ENCODE measurements at regions not wholly inside any gene's neighbourhood (a gene's known extent, or its start where the extent isn't known, plus 50 kb on each side); places are given as distances from the start of the nearest gene placed in this dataset.

DNA sequence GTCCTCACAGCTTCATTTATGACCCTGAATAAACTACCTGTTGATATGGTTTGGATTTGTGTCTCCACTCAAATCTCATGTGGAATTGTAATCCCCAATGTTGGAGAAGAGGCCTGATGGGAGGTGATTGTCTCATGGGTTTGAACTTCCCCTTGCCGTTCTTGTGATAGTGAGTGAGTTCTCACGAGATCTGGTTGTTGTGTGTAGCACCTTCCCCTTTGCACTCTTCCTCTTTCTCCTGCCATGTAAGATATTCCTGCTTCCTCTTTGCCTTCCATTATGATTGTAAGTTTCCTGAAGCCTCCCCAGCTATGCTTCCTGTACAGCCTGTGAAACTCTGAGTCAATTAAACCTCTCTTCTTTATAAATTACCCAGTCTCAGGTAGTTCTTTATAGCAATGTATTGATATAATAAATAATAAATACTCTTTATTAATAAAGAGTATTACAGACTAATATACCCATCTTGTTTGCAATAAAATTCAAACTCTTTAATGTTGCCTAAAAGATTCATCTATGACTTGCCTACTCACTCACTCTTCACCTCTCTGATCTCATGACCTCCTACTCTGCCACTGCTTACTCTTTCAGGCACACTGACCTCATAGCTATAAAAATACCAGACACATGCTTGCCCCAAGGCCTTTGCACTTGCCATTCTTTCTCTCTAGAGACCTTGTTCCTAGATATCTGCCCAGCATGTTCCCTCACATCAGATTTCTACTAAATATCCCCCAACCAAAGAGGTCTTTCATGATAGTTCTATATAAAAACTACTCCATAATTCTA lies 256.4 kb upstream of the MARCKS start:
- no peak for DNase-seq (ENCODE audit: low read depth in 2 of 2)

GRCh38 chr6:113607821-113608545 lies 249.2 kb upstream of the MARCKS start:
- DNase-seq (ENCODE audit: low read depth in 2 of 2) = no peak

GRCh38 chr6:113610377-113610988 lies 246.7 kb upstream of the MARCKS start:
- DNase-seq (ENCODE audit: low read depth in 2 of 2) = no peak

DNA sequence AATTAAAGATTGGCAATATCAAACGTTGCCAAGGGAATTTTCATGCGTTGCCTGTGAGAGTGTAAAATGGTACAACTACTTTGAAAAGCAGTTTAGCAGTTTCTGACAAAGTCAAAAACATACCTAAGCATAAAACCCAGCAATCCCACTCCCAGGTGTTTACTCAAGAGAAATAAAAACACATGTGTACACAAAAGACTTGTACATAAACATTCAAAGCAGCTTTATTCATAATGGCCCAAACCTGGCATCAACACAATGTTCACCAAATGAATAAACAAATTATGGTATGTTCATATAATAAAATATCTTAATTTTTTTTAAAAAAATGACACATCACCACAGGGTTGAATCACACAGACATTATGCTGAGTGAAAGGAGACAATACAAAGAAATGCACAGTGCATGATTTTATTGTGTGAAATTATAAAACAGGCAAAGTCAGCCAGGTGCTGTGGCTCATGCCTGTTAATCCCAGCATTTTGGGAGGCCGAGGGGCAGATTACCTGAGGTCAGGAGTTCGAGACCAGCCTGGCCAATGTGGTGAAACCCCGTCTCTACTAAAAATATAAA lies 240.4 kb upstream of the MARCKS start:
- no peak for DNase-seq (ENCODE audit: low read depth in 2 of 2)

DNA sequence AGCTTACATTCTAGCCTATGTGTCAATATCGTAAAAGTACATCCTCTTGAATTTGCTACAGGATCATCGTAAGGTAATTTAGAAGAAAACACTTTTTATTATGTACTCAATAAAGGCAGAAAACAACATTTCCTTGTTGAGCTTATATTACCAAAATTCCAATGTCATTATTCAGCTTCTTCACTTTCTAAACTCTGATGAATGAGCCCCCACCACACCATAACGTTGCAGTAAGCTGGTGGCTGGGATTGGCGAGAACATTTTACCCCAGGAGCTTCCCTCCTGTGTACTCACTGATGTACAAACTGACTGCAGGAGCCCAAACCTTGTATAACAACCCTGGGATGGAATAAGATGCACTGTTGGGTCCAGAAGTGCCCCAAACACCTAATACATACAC lies 238.1 kb upstream of the MARCKS start:
- no peak for DNase-seq (ENCODE audit: low read depth in 2 of 2)

GRCh38 chr6:113620386-113620785 lies 236.8 kb upstream of the MARCKS start:
- DNase-seq (ENCODE audit: low read depth in 2 of 2) = no peak

GRCh38 chr6:113622254-113622653 lies 234.9 kb upstream of the MARCKS start:
- no peak for DNase-seq (ENCODE audit: low read depth in 2 of 2)

DNA sequence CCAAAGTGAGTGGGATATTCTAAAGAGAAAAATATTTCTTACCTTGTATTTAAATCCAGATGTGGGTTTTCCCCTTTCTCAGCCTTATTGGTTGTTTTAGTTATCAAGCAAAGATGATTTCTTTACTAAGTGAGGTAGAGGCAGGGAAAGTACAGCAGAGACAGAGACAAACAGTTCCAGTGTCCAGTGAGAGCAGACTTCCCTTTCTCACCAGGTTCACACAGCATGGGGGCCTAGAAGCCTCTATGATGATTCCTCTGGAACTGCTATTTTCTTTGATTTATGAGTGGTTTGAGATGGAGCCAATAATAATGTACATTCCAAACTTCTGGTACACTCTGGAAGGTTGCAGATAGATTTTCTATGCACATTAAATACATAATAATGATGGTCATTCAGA lies 234.0 kb upstream of the MARCKS start:
- DNase-seq (ENCODE audit: low read depth in 2 of 2) = no peak

- no peak for DNase-seq (ENCODE audit: low read depth in 2 of 2)
These were observed 231.3 kb upstream of the MARCKS start for GRCh38 chr6:113625850-113626249.

DNA sequence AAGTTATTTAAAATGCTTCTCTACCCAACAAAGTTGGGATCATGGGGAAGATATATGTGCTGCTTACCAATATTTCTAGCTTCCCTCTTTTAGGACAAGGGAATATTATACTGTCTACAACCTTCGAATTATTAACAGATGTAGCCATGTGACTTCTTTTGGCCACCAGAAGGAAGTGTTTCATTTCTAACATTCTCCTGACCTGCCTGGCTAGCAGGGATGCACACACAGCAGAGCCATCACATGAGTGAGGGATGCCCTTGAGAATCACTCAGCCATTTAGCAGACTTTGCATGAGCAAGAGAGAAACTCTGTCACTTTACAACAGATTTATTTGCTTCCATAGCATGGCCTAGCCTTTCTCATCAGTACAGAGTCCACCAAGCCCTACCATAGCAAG lies 230.7 kb upstream of the MARCKS start:
- DNase-seq (ENCODE audit: low read depth in 2 of 2) = no peak

- no peak for DNase-seq (ENCODE audit: low read depth in 2 of 2)
These were observed 229.7 kb upstream of the MARCKS start for GRCh38 chr6:113627480-113627879.

DNA sequence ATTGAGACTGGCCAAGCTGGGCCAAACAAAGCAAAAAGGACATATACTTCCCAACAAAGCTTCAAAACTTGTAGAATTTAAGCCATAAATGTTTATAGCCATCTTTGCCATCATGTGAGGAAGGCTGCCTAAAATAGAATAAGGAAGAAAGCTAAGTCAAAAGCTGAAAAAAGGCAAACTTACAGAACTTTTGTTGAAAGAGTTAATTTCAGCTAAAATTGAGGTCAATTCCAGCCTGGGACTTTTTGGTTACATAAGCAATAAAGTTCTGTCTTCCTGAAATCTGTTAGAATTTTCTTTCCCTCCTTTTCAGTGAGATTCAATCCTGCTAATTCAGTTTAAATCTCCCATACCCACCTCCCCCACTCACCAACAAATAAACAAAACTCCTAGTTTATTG lies 227.9 kb upstream of the MARCKS start:
- no peak for DNase-seq (ENCODE audit: low read depth in 2 of 2)

GRCh38 chr6:113629975-113630737 lies 227.0 kb upstream of the MARCKS start:
- no peak for DNase-seq (ENCODE audit: low read depth in 2 of 2)

DNA sequence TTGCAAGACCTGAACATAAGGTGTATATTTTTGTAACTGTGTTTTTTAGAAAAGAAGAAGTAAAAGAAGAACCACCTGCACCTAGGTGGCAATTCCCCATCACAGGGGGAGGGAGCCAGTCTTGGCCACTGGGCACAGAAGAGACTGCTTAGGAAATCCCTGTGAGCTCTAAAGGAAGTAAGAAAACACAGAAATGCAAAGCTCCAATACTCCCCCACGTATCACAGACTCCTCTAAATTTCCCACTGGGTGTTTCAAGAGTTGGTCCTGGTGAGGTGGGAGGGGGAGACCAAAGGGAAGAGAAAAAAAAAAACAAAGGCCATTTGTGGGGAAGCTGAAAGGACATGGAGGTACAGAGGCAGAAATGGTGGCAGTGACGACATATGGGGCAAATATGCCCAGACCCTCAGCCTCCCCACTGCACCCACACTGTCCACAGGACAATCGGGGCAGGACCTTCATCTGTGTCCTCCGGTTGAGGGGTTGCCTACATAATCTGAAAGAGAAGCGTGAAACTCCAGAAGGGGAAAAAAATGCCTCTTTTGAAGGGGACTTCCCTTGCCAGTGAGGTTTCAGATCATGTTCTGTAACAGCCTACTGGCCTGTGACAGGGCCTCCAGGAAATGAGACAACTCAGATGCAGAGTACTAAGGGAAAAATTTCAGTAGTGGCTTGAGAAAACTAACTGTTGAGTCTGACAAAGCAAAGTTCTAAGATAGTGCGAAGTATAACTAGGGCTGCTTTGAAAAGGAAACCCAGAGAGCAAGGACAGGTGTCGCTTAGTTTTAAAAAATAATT lies 226.2 kb upstream of the MARCKS start:
- no peak for DNase-seq (ENCODE audit: low read depth in 2 of 2)

DNA sequence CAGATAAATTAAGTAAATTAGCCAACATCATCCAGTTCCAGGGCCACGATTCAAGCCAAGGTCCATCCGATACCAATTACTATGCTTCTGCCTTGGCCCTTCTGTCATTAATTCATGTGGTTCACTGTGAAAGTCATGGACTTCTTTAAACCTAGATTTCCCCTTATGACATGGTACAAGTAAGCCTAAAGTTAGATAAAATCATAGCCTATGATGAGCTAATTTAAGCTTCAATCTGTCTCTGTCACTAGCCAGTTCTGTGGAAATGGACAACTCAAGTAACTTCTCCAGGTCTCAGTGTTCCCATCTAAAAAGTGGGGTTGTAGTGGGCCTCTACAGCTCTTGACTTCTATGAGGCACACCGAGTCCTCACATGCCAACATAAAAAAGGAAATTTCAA lies 225.5 kb upstream of the MARCKS start:
- DNase-seq (ENCODE audit: low read depth in 2 of 2) = no peak

DNA sequence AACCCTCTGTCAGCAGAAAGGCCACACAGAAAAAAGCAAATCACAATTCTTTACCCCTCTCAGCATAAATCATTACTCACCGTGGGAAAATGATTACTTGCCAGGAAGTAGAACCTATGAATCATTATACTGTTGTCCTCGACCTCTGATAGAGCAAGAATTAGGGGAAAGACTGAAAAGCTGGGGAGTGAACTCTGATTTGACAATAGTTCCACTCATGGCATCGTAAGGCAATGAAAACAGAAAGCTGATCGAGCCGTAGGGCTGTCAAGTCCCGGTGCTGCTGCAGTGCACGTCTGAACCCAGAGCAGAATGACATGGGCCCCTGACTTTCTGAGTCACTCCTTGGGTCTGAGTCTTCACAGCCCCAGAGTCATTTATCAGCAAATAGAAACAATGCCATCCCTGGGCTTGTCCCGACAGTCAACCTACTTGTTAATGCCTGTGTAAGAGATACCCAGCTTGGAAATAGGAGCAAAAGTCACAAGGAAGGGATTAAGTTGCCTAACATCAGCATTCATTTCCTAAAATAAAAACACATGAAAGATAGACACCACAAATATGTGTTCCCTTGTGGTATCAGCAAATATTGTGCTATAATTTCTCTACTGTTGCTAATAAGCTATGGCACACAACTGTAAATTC lies 224.8 kb upstream of the MARCKS start:
- DNase-seq (ENCODE audit: low read depth in 2 of 2) = peak in 1 of 2 donors; percentile 15

DNA sequence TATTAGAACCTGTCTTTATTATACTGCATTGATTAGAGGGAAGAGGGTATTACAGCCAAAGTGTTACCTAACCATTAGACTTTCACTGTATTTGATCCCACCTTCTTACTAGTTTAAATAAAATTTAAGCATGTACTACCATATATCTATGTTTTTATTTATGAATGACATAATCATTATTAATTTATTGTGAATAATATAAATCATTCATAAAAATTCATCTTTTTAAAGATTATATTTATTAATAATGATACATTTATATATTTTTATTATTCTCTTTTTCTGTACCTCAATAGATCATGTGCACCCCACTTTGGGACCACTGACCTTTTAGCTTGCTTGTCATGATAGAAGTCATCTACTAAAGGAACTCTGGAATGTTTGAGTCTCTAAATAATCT lies 223.5 kb upstream of the MARCKS start:
- DNase-seq (ENCODE audit: low read depth in 2 of 2) = no peak

DNA sequence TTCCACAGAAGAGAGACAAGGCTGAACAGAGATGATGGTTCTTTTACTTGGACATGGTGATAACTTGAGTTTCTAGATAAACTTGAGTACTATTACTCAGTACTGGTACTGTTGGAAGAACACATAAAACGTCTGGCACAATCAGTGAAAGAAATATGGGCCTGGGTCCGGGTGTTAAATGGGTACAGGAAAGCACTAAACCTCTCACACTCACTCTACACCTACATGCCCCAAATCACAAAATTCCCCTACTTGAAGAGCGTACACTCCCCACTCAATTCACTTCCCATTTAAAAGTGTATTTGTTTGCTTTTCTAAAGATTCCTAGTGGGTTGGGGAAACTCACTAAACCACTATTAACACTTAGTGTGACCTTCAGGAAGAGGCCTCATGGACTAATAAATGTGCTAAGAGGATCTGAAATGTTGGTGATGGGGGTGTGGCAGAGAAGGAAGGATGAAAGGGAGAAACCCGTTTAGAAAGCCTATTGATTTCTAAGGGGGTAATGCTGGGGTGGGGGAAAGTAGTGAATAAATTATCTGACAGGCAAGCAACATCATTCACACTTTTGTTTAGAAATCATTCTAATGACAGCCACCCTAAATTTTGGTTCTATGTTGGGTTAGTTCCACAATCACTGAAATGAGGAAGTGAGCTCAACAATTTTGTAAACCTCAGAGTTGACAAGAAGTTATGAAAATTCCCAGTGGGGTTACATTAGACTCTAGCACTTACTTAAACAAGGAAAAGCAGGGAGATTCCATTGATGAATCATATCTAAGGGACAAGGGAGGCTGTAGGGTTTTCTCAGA lies 222.6 kb upstream of the MARCKS start:
- no peak for DNase-seq (ENCODE audit: low read depth in 2 of 2)

DNA sequence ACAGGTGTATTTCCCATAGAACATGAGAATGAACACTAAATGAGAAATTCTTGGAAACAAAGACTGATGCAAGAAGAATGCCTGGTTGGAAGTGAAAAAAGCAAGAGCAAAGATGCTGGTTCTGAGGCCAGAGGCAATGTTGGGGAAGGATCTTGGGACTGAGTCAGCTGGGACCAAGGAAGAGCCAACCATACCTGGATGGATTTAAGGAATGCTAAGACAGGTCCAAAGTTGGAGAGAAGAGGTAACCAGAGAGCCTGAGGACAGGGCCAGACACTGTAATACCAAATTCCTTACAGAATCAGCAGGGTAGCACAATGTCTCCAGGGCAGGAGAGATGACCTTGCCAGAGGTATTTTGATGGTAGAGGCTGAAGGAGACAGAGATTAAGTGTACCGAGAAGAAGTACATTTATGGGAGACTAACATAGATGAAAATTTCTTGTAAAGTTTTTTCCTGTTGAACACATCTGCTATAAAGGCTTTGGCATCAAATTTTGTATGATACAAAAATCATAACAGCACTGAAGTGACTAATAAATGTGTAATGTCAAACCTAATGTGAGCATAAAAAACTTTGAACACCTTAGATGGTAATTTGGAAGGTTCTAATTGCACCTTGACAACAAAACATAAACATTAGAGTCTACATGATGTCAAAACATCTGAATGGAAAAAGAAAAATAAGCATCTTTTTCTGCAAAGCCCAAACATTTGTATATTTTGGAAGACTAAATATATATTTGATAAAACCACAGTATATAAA lies 221.7 kb upstream of the MARCKS start:
- no peak for DNase-seq (ENCODE audit: low read depth in 2 of 2)
